ENCODE measurements at regions not wholly inside any gene's neighbourhood (a gene's known extent, or its start where the extent isn't known, plus 50 kb on each side); places are given as distances from the start of the nearest gene placed in this dataset.

DNA sequence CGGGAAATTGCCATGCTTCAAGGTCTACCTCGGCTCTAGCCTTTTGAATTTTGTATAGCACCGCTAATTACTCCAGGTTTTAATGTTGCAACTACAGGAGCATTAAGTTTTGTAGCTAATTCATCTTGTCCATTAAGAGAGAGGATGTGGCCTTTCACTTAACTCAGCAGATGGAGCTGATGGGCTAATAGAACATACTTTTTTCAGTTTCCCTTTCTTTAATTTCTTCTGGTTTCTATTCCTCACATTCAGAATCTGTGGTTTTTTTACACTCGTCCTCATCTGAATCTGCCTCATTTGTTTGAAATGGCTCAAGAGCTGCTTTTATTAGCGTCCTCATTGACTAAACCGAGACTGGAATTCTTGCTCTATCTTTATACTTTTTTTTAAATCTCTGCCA lies 2085.7 kb upstream of the C9orf72 start:
- H3K9me3 ChIP-seq: no peaks in the 10 kb centered on the region
- intact Hi-C loops (cut with DNase I): no loop called here
- no peak overlapping the region for H3K27ac ChIP-seq
- no peak for DNase-seq (ENCODE audit: low spot score)
- H3K27me3 ChIP-seq (replicated peaks; ENCODE audit: insufficient read depth): no peaks in the 10 kb centered on the region
- H3K4me3 ChIP-seq: no peak overlapping the region
- H3K36me3 ChIP-seq: no peaks in the 10 kb centered on the region
- no peak for TF ChIP-seq POLR2A (IDR thresholded peaks at IDR 0.05)
- no peak for TF ChIP-seq POLR2AphosphoS5 (IDR thresholded peaks at IDR 0.05)
- TF ChIP-seq, protein P1, sequence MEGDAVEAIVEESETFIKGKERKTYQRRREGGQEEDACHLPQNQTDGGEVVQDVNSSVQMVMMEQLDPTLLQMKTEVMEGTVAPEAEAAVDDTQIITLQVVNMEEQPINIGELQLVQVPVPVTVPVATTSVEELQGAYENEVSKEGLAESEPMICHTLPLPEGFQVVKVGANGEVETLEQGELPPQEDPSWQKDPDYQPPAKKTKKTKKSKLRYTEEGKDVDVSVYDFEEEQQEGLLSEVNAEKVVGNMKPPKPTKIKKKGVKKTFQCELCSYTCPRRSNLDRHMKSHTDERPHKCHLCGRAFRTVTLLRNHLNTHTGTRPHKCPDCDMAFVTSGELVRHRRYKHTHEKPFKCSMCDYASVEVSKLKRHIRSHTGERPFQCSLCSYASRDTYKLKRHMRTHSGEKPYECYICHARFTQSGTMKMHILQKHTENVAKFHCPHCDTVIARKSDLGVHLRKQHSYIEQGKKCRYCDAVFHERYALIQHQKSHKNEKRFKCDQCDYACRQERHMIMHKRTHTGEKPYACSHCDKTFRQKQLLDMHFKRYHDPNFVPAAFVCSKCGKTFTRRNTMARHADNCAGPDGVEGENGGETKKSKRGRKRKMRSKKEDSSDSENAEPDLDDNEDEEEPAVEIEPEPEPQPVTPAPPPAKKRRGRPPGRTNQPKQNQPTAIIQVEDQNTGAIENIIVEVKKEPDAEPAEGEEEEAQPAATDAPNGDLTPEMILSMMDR (IDR thresholded peaks at IDR 0.05): no peak
- no peaks in the 10 kb centered on the region for H3K4me1 ChIP-seq (replicated peaks)
- WGBS: 82% methylated on average over 6 of the region's 6 CpGs

GRCh38 chr9:29659736-29660135 lies 2086.5 kb upstream of the C9orf72 start:
- no peak for TF ChIP-seq POLR2A (IDR thresholded peaks at IDR 0.05)
- no peak for TF ChIP-seq POLR2AphosphoS5 (IDR thresholded peaks at IDR 0.05)
- TF ChIP-seq, protein P1 (IDR thresholded peaks at IDR 0.05): no peak
- 35% methylated on average over 4 of the region's 4 CpGs for WGBS
- Histone ChIP-seq H3K27ac (no peak overlapping the region), H3K4me1 (replicated peaks) (no peaks in the 10 kb centered on the region), H3K9me3 (no peaks in the 10 kb centered on the region), H3K4me3 (no peak overlapping the region), H3K27me3 (replicated peaks; ENCODE audit: insufficient read depth) (no peaks in the 10 kb centered on the region), H3K36me3 (no peaks in the 10 kb centered on the region)
- no peak for DNase-seq (ENCODE audit: low spot score)
- intact Hi-C loops (cut with DNase I): no loop called here

DNA sequence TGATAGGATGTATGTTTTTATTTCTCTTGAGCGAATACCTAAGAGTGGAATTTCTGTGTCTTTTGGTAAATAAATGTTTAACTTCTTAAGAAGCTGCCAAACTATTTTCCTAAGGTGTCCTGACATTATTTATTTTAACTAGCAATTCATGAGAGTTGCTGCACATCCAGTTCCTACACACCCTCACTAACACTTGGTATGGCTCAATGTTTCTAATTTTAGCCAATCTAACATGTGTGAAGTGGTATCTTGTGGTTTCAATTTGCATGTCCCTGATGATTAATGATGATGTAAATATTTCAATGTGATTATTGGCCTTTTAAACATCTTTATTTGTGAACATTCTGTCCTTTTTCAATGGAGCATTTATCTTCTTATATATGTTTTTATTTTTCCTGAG lies 2095.5 kb upstream of the C9orf72 start:
- WGBS: 39% methylated on average over 1 of the region's 1 CpG
- H3K27ac ChIP-seq: no peak overlapping the region
- no peaks in the 10 kb centered on the region for H3K9me3 ChIP-seq
- H3K27me3 ChIP-seq (replicated peaks; ENCODE audit: insufficient read depth): no peaks in the 10 kb centered on the region
- H3K4me3 ChIP-seq: no peak overlapping the region
- intact Hi-C loops (cut with DNase I): no loop called here
- H3K4me1 ChIP-seq (replicated peaks): no peaks in the 10 kb centered on the region
- no peaks in the 10 kb centered on the region for H3K36me3 ChIP-seq
- TF ChIP-seq POLR2A (IDR thresholded peaks at IDR 0.05) (no peak), POLR2AphosphoS5 (IDR thresholded peaks at IDR 0.05) (no peak)
- TF ChIP-seq, protein P1 (IDR thresholded peaks at IDR 0.05): no peak
- DNase-seq (ENCODE audit: low spot score): no peak

- TF ChIP-seq, protein P1 (IDR thresholded peaks at IDR 0.05): no peak
- TF ChIP-seq POLR2A (IDR thresholded peaks at IDR 0.05) (no peak), POLR2AphosphoS5 (IDR thresholded peaks at IDR 0.05) (no peak)
Observed at GRCh38 chr9:29669613-29670012, 2096.3 kb upstream of the C9orf72 start.

GRCh38 chr9:29685531-29685930 lies 2112.2 kb upstream of the C9orf72 start:
- no peak overlapping the region for H3K4me3 ChIP-seq
- H3K27me3 ChIP-seq (replicated peaks; ENCODE audit: insufficient read depth): no peaks in the 10 kb centered on the region
- TF ChIP-seq POLR2AphosphoS5 (IDR thresholded peaks at IDR 0.05) (no peak), POLR2A (IDR thresholded peaks at IDR 0.05) (no peak)
- TF ChIP-seq, protein P1 (IDR thresholded peaks at IDR 0.05): no peak
- no peak overlapping the region for H3K27ac ChIP-seq
- H3K9me3 ChIP-seq: no peaks in the 10 kb centered on the region
- H3K36me3 ChIP-seq: no peaks in the 10 kb centered on the region
- intact Hi-C loops (cut with DNase I): no loop called here
- H3K4me1 ChIP-seq (replicated peaks): no peaks in the 10 kb centered on the region
- DNase-seq (ENCODE audit: low spot score): no peak

More at GRCh38 chr9:29669613-29670012, 2096.3 kb upstream of the C9orf72 start:
- DNase-seq (ENCODE audit: low spot score): no peak
- no peaks in the 10 kb centered on the region for H3K9me3 ChIP-seq
- H3K27ac ChIP-seq: no peak overlapping the region
- no peaks in the 10 kb centered on the region for H3K36me3 ChIP-seq
- intact Hi-C loops (cut with DNase I): no loop called here
- WGBS: 49% methylated on average over 1 of the region's 1 CpG
- H3K4me1 ChIP-seq (replicated peaks): no peaks in the 10 kb centered on the region
- H3K27me3 ChIP-seq (replicated peaks; ENCODE audit: insufficient read depth): no peaks in the 10 kb centered on the region
- no peak overlapping the region for H3K4me3 ChIP-seq

All from prostate gland (tissue), 2 donors.